GM06990 (cell line): ENCODE measurements at regions not wholly inside any gene's neighbourhood (a gene's known extent, or its start where the extent isn't known, plus 50 kb on each side); places are given as distances from the start of the nearest gene placed in this dataset.

Experiments
- DNase-seq: peaks from one replicate; pipeline ENCODE4 v3.0.0-alpha.2; 2011; ENCODE audit not compliant: insufficient read length; ENCODE audit errors: extremely low read depth
- H3K27me3 ChIP-seq: replicated peaks from 2 replicates; pipeline ENCODE4 v1.6.0; 2011; ENCODE audit warnings: low read length; ENCODE audit not compliant: control insufficient read depth, insufficient read depth
- H3K36me3 ChIP-seq: 2 replicates; pipeline ENCODE4 v1.5.1; 2011; ENCODE audit warnings: low read length; ENCODE audit not compliant: control insufficient read depth, insufficient read depth
- H3K4me3 ChIP-seq: replicated peaks from 2 replicates; pipeline ENCODE4 v1.5.1; 2011; ENCODE audit warnings: low read depth, mild to moderate bottlenecking, control low read depth, low read length
- TF ChIP-seq, protein P1 (sequence below): IDR thresholded peaks from 2 replicates; pipeline ENCODE4 v1.5.1; 2011; ENCODE audit warnings: low read length, control low read depth, mild to moderate bottlenecking, inconsistent platforms; ENCODE audit not compliant: insufficient read depth, poor library complexity, severe bottlenecking

DNA sequence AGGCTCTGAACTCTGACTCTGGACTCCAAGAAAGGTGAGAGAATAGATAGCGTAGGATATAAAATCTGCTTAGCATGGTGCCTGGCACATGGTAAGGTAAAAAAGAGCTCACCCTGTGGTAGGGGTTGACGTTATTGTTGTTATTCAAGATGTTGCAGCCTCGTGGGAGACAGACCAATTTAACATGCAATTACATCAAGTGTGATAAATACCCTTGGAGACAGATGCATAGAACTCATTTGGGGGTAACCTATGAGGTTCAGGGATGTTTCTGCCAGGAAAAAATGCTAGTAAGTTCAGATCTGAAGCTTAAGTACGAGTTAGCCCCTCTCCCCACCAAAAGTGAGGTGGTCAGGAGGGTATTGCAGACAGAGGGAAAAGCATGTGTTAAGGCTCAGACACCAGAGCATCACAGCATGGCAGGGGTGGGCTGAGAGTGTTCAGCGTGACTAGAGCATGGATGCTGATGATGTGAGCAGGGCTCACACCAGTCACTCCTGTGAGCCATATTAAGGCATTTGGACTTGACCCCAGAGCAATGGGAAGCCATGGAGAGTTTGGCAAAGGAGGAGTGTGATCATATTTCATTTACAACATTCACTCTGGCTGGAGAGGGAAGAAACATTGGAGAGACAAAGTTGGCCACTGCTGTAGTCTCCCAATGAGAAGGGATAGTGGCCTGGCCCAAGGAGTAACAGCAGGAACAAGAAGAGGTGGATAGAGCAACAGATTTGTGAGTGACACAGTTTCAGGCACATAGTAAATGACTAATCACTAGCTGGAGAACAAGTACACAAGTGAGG is 181.0 kb downstream of the UACA start:
- TF ChIP-seq, protein P1, sequence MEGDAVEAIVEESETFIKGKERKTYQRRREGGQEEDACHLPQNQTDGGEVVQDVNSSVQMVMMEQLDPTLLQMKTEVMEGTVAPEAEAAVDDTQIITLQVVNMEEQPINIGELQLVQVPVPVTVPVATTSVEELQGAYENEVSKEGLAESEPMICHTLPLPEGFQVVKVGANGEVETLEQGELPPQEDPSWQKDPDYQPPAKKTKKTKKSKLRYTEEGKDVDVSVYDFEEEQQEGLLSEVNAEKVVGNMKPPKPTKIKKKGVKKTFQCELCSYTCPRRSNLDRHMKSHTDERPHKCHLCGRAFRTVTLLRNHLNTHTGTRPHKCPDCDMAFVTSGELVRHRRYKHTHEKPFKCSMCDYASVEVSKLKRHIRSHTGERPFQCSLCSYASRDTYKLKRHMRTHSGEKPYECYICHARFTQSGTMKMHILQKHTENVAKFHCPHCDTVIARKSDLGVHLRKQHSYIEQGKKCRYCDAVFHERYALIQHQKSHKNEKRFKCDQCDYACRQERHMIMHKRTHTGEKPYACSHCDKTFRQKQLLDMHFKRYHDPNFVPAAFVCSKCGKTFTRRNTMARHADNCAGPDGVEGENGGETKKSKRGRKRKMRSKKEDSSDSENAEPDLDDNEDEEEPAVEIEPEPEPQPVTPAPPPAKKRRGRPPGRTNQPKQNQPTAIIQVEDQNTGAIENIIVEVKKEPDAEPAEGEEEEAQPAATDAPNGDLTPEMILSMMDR = no peak
- H3K4me3 ChIP-seq = no peak overlapping the region
- H3K36me3 ChIP-seq = no peaks in the 10 kb centered on the region
- H3K27me3 ChIP-seq = no peaks in the 10 kb centered on the region; the same call in none of the 2 replicates
- no peak for DNase-seq

DNA sequence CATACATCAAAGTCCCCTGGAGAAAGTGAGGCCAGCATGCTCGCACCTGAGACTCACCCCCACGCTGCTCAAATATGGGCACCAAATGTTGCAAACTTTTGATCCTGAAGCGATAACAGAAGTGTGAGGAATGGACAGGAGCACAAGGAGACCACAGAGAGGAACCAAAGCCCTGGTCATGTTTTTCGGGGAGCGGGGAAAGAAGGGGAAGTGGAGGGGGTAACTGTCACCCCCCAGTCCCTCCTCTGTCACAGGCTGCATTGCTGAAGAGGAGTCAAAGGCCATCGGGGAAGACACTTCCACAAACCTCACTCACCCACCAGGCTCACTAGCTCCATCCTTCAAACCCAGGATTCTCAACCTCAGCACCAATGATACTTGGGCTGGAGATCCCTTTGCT is 182.4 kb downstream of the UACA start:
- Histone ChIP-seq H3K36me3 (no peaks in the 10 kb centered on the region), H3K4me3 (no peak overlapping the region), H3K27me3 (no peaks in the 10 kb centered on the region; the same call in none of the 2 replicates)
- no peak for DNase-seq
- TF ChIP-seq, protein P1 = no peak

DNA sequence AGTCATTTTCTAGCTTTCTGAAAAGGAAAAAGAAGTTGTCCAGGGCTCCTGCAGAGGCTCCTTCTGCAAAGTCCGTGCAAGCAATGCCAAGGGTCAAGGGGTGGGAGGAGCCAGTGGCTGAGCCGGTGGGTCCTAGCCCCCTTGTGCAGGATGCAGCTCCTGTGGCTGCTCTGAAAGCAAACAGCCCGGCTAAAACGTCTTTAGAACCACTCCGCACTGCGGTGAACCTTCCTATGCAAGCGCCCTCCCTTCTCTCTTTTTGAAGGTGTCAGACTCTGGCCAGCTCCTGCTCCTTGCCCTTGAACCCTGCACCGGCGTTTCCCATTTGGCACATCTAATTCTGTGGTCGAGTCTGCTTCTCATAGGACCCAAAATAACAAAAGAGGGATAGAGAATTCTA is 183.1 kb downstream of the UACA start:
- Histone ChIP-seq H3K4me3 (no peak overlapping the region), H3K36me3 (no peaks in the 10 kb centered on the region), H3K27me3 (no peaks in the 10 kb centered on the region; the same call in none of the 2 replicates)
- TF ChIP-seq, protein P1 = no peak
- DNase-seq = no peak

DNA sequence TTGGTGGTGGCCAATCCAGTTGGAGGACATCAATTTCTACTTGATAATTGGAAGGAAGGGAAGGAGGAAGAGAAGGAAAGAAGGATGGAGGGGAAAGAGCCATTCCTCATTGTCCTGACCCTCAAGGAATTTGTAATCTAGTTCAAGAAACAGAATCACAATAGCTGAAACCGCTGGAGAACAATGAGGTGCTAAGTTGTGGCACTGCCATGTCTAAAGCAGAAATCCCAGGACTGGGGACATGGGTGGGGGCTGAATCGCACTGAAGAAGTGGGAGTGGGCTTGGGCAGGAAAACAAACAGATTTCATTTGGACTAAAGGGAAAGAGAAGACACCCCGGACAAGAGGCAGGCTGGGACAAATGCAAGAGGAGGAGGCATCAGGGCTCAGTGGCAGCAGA is 183.6 kb downstream of the UACA start:
- Histone ChIP-seq H3K27me3 (no peaks in the 10 kb centered on the region; the same call in none of the 2 replicates), H3K36me3 (no peaks in the 10 kb centered on the region), H3K4me3 (no peak overlapping the region)
- TF ChIP-seq, protein P1 = no peak
- no peak for DNase-seq

DNA sequence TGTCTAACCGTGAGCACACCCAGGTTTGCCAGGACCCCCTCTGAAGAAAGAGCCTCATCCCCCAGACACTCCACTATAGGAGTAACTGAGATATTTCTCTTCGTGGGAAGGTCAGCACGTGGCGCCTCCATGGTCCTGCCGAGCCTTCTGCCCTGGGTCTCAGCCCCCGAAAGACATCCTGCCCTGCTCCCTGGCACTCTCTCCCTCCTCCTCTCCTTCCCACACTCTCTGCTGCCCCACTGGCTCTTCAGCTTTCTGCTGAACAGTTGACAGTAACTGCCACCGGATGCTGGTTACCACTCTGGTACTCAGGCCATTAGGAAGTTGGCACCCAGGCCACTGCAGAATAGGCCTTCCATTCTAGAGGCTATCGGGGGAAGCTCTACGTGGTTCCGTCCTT is 185.2 kb downstream of the UACA start:
- no peaks in the 10 kb centered on the region for H3K36me3 ChIP-seq
- DNase-seq = no peak
- TF ChIP-seq, protein P1 = no peak
- H3K4me3 ChIP-seq = no peak overlapping the region
- H3K27me3 ChIP-seq = no peaks in the 10 kb centered on the region; the same call in none of the 2 replicates
